Neutrophil (primary cell): ENCODE measurements at regions not wholly inside any gene's neighbourhood (a gene's known extent, or its start where the extent isn't known, plus 50 kb on each side); places are given as distances from the start of the nearest gene placed in this dataset.
"Not testable (repeated sequence)": the region's sequence is repeated elsewhere in the genome, so short reads cannot be mapped to it uniquely, and the experiment has no call there.

Source experiments
- H3K27ac ChIP-seq: fragments of 200-600 bp; sonication (generic); 2 replicates; pipeline ENCODE4 v1.5.1; 2016; ENCODE audit warnings: mild to moderate bottlenecking, moderate library complexity
- H3K27me3 ChIP-seq: fragments of 200-600 bp; sonication (generic); 2 replicates; pipeline ENCODE4 v1.6.0; 2016; ENCODE audit warnings: mild to moderate bottlenecking
- H3K36me3 ChIP-seq: fragments of 200-600 bp; sonication (generic); 2 replicates; pipeline ENCODE4 v1.5.1; 2017
- H3K4me1 ChIP-seq, 2 experiments: fragments of 200-600 bp in 1 of 2; sonication (generic) in 1 of 2; 1 replicate in 1 of 2; 2 replicates in 1 of 2; pipeline versions ENCODE4 v1.5.1 to v1.6.1; 2013 to 2016; ENCODE audit warnings: low read depth in 1 of 2, low read length in 1 of 2, mild to moderate bottlenecking in 1 of 2, moderate library complexity in 1 of 2; ENCODE audit not compliant: control insufficient read depth in 1 of 2, insufficient read depth in 1 of 2
- H3K4me3 ChIP-seq, 2 experiments: fragments of 200-600 bp in 1 of 2; sonication (generic) in 1 of 2; 1 replicate in 1 of 2; 2 replicates in 1 of 2; pipeline ENCODE4 v1.5.1; 2013 to 2016; ENCODE audit warnings: low read depth in 1 of 2, low read length in 1 of 2, mild to moderate bottlenecking in 1 of 2, moderate library complexity in 1 of 2
- H3K9me3 ChIP-seq: fragments of 200-600 bp; sonication (generic); 2 replicates; pipeline ENCODE4 v1.5.1; 2016
- TF ChIP-seq, protein P1 (sequence below): fragments of 200-600 bp; sonication (generic); IDR thresholded peaks from 2 replicates; pipeline ENCODE4 v1.5.1; 2016; ENCODE audit warnings: antibody characterized with exemption

DNA sequence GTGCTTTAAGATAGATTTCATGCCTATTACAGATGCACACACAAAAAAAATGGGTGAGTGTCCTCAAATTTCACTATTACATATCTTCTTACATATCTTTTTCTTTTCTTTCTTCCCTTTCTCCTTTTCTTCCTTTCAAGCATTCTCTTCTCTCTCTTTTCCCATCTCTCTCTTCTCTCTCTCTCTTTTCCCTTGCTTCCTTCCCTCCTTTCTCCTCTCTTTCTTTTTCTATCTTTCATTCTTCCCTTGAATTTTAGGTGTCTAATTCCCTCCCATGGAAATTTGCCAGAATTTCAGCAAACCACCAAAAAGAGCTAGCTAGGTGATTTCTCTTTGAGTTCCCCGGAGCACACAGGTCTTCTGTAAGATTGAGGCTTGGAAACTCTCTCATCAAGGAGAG, 395.3 kb upstream of the RUNX1 start:
- Histone ChIP-seq H3K27ac (no peak overlapping the region), H3K36me3 (no peaks in the 10 kb centered on the region)

DNA sequence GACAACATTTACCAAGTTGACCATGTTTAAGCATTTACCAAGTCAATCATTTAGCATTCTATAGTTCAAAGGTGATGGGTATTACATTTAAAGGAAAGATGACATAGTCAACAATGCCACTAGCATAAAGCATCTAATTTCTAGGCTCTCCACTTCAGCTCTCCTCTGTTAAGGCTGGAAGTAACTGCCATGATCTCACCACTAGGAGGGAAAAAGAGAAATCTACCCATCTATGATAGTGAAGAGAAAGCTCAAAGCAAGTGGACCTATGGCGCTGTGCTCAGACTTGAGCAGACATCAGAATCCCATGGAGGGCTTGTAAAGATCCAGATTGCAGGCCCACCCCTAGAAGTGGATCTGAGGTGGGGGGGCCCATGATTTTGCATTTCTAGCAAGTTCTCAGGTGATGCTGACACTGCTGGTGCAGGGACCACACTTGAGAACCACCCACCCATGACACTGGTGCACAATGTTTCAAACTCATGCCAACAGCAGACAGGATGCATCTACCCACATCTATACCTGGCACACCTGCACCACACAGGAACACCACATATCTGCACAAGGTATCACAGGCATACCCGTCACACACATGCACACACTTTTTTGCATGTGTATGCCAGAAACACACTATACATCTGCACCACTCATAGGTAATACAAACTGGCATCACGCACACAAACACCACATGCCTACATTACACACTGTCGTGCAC, 392.9 kb upstream of the RUNX1 start:
- Histone ChIP-seq H3K27me3 (peaks cover 7% of the 10 kb centered on the region), H3K4me1 (peaks cover 3 to 14% of the 10 kb centered on the region in 2 experiments), H3K27ac (no peak overlapping the region), H3K4me3 (no peak overlapping the region), H3K36me3 (no peaks in the 10 kb centered on the region), H3K9me3 (no peaks in the 10 kb centered on the region)
- TF ChIP-seq, protein P1, sequence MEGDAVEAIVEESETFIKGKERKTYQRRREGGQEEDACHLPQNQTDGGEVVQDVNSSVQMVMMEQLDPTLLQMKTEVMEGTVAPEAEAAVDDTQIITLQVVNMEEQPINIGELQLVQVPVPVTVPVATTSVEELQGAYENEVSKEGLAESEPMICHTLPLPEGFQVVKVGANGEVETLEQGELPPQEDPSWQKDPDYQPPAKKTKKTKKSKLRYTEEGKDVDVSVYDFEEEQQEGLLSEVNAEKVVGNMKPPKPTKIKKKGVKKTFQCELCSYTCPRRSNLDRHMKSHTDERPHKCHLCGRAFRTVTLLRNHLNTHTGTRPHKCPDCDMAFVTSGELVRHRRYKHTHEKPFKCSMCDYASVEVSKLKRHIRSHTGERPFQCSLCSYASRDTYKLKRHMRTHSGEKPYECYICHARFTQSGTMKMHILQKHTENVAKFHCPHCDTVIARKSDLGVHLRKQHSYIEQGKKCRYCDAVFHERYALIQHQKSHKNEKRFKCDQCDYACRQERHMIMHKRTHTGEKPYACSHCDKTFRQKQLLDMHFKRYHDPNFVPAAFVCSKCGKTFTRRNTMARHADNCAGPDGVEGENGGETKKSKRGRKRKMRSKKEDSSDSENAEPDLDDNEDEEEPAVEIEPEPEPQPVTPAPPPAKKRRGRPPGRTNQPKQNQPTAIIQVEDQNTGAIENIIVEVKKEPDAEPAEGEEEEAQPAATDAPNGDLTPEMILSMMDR, result no peak

More for the DNA sequence above, 395.3 kb upstream of the RUNX1 start:
- H3K4me1 ChIP-seq, result no peaks in the 10 kb centered on the region
- peaks cover 7% of the 10 kb centered on the region for H3K27me3 ChIP-seq
- TF ChIP-seq, protein P1, result no peak
- no peaks in the 10 kb centered on the region for H3K9me3 ChIP-seq
- no peak overlapping the region for H3K4me3 ChIP-seq

DNA sequence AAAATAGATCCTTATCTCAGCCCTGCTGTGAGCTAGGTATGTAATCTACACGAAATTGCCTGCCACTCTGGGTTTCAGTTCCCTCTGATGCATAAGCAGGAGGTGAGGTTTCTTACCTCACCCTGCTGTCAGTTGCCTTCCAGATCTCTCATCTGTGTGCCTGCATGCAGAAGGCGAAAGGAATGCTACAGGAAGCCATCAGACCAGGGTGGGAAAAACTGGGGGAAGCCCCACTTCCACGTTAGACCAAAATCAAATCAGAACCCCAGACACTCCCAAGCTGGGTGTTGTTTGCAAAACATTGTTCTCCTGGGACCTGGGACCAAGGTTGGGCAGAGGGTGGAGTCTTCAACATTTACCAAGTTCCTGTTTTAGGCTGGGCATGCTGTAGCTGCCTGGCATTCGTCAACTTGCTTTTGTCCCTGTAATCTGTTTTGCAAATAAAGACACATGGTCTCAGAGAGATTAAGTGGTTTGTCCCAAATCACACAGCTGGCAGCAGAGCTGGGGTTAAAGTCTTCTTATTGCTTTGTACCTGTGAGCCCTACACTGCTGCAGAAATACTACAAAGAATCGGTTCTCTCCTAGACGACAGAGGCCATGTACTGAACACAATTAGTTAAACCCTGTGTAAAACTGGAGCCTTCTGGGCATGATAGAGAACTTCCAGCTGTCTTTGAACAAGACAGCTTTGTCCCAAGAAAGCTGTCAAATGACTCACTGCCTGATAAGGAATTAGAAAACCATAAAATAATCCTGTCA, 389.7 kb upstream of the RUNX1 start:
- H3K9me3 ChIP-seq, result no peaks in the 10 kb centered on the region

DNA sequence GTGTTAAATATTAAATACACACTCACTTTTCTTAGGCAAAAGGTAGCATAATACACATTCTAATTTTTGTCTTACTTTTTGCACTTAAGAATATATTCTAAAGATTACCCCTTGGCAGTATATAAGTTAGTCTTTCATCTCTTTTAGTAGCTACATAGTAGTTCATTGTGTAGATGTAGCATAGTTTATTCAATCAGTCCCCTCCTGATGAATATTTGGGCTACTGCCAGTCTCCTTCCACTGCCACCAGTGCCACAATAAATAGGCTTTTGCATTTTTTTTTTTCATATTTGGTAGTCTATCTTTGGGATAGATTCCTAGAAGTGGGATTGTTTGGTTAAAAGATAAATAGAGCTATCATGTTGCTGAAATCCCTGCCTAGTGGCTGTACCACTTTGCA, 388.8 kb upstream of the RUNX1 start:
- H3K4me3 ChIP-seq, result no peak overlapping the region
- H3K9me3 ChIP-seq, result no peaks in the 10 kb centered on the region
- no peaks in the 10 kb centered on the region for H3K27me3 ChIP-seq
- H3K36me3 ChIP-seq, result no peaks in the 10 kb centered on the region
- H3K27ac ChIP-seq, result no peak overlapping the region
- H3K4me1 ChIP-seq, result peaks cover 6 to 21% of the 10 kb centered on the region in 2 experiments
- TF ChIP-seq, protein P1, result no peak

More for the DNA sequence above, 389.7 kb upstream of the RUNX1 start:
- Histone ChIP-seq H3K27ac (peak overlapping the region; percentile 11), H3K4me3 (no peak overlapping the region), H3K36me3 (no peaks in the 10 kb centered on the region), H3K27me3 (peaks cover 3% of the 10 kb centered on the region), H3K4me1 (peaks cover 6 to 21% of the 10 kb centered on the region in 2 experiments)
- TF ChIP-seq, protein P1, result no peak

DNA sequence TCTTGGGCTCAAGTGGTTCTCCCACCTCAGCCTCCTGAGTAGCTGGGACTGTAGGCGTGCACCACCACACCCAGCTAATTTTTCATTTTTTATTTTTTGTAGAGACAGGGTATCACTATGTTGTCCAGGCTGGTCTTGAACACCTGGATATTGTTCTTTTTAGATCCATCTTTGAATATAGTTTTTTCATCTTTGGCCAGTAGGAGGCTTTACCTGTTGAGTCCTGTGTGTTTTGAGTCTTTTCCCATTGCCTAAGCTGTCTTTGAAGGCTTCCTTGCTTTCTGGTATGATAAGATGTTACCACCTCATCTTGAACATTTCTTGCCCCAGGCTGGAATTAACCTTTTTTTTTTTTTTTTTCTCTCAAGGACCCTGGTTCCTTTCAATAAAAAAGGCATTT, 387.8 kb upstream of the RUNX1 start:
- TF ChIP-seq, protein P1, result no peak
- Histone ChIP-seq H3K4me1 (peaks cover 6 to 21% of the 10 kb centered on the region in 2 experiments), H3K36me3 (no peaks in the 10 kb centered on the region), H3K27me3 (no peaks in the 10 kb centered on the region), H3K27ac (no peak overlapping the region), H3K9me3 (no peaks in the 10 kb centered on the region), H3K4me3 (no peak overlapping the region)

DNA sequence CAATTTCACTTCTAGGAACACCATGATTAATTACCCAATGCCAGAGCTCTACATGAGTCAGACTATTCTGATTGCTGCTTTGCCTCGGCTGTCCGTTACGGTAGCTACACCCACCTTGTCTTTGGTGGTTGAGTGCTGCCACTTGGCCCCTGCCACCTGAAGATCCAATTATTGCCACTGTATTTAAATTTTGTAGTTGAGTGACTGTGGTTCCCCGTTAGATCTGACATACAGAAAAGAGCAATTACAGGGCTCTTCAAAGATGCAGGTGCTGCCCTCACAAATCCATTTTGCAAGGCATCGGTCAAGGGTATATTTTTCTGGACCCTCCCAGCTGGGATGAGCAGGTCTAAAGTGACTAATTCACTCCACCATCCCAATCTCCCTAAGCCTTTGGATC, 383.5 kb upstream of the RUNX1 start:
- H3K4me3 ChIP-seq, H3K27ac ChIP-seq, H3K36me3 ChIP-seq, H3K9me3 ChIP-seq, H3K27me3 ChIP-seq: not testable (repeated sequence)
- H3K4me1 ChIP-seq, result peaks cover 30 to 37% of the 10 kb centered on the region in 2 experiments
